ENCODE measurements at regions not wholly inside any gene's neighbourhood (a gene's known extent, or its start where the extent isn't known, plus 50 kb on each side); places are given as distances from the start of the nearest gene placed in this dataset.

- H3K27ac ChIP-seq: no peak overlapping the region
- no peak overlapping the region for H3K4me3 ChIP-seq (ENCODE audit: low read depth, low read length)
- no peak for DNase-seq
- TF ChIP-seq CTCF (IDR thresholded peaks at IDR 0.05; ENCODE audit: low read depth, low read length, missing control alignments): no peak
- H3K36me3 ChIP-seq (replicated peaks): no peaks in the 10 kb centered on the region
- H3K27me3 ChIP-seq (replicated peaks): no peaks in the 10 kb centered on the region
- in situ Hi-C loops (cut with HindIII; ENCODE audit: low pct_ligation_motif_present, low sequenced_read_pairs): no loop called here
Measured at GRCh38 chr11:104410336-104410735, 246.4 kb upstream of the PDGFD start.

DNA sequence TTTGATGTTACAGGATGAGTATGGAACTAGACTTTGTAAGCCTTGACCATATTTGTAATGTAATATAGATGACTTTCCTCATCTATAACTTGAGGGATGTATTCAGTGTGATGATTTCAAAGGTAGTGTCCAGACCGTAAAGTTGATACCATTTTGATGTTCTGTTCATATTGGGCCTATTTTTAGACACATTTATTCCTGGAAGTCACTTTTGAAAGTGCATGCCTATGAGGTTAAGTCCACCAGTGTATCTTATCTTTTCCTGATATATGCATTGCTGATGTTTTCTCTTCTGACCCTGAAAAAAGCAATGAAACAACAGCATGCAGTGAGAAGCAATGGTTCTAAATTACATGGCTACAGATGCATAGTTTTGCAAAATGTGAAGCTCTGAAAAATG, 244.7 kb upstream of the PDGFD start:
- Histone ChIP-seq H3K27me3 (replicated peaks) (no peaks in the 10 kb centered on the region), H3K36me3 (replicated peaks) (no peaks in the 10 kb centered on the region), H3K27ac (no peak overlapping the region), H3K4me3 (ENCODE audit: low read depth, low read length) (no peak overlapping the region)
- DNase-seq: no peak
- no peak for TF ChIP-seq CTCF (IDR thresholded peaks at IDR 0.05; ENCODE audit: low read depth, low read length, missing control alignments)
- in situ Hi-C loops (cut with HindIII; ENCODE audit: low pct_ligation_motif_present, low sequenced_read_pairs): no loop called here

- no peak for DNase-seq
- Histone ChIP-seq H3K27me3 (replicated peaks) (no peaks in the 10 kb centered on the region), H3K4me3 (ENCODE audit: low read depth, low read length) (no peak overlapping the region), H3K27ac (no peak overlapping the region), H3K36me3 (replicated peaks) (no peaks in the 10 kb centered on the region)
- no peak for TF ChIP-seq CTCF (IDR thresholded peaks at IDR 0.05; ENCODE audit: low read depth, low read length, missing control alignments)
- in situ Hi-C loops (cut with HindIII; ENCODE audit: low pct_ligation_motif_present, low sequenced_read_pairs): no loop called here
Measured at GRCh38 chr11:104405277-104405676, 241.3 kb upstream of the PDGFD start.

- no peak for DNase-seq
- in situ Hi-C loops (cut with HindIII; ENCODE audit: low pct_ligation_motif_present, low sequenced_read_pairs): no loop called here
- H3K27ac ChIP-seq: no peak overlapping the region
- H3K27me3 ChIP-seq (replicated peaks): no peaks in the 10 kb centered on the region
- H3K36me3 ChIP-seq (replicated peaks): no peaks in the 10 kb centered on the region
- H3K4me3 ChIP-seq (ENCODE audit: low read depth, low read length): no peak overlapping the region
- TF ChIP-seq CTCF (IDR thresholded peaks at IDR 0.05; ENCODE audit: low read depth, low read length, missing control alignments): no peak
Measured at GRCh38 chr11:104404231-104405175, 240.6 kb upstream of the PDGFD start.

DNA sequence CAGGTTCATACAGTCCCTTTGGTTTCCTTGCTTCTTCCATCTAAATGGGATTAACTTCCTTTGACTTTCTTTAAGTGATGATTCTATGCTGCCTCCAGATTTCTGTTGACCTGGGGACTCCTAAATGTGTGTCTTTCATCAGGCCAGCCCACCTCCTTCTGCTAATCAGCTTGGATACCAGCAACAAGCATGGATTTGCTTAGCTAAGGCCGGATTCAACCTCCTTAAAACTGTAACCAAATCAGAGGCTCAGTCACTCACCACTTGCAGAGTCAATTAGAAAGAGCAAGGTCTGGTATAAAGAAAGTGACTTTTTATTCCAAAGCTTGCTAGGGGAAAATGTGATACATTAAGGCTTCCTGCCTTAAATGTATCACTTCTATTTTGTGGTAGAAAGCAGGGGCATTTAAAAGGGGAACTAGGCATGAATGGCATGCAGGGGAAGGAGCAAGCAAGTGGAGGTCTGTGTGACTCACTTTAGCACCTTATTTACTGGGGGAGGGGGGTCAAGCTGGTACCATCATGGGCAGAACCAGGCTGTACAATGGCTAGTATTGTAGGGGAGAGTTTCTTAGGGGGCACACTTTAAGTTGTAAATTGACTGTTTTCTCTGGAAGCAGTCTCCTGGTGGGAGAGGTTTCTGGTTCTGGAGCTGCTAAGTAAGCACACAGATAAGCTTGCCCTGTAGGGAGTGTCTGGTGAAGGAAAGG, 239.0 kb upstream of the PDGFD start:
- no peaks in the 10 kb centered on the region for H3K27me3 ChIP-seq (replicated peaks)
- TF ChIP-seq CTCF (IDR thresholded peaks at IDR 0.05; ENCODE audit: low read depth, low read length, missing control alignments): no peak
- in situ Hi-C loops (cut with HindIII; ENCODE audit: low pct_ligation_motif_present, low sequenced_read_pairs): no loop called here
- no peak overlapping the region for H3K27ac ChIP-seq
- H3K4me3 ChIP-seq (ENCODE audit: low read depth, low read length): no peak overlapping the region
- DNase-seq: no peak
- no peaks in the 10 kb centered on the region for H3K36me3 ChIP-seq (replicated peaks)
